ENCODE measurements at regions not wholly inside any gene's neighbourhood (a gene's known extent, or its start where the extent isn't known, plus 50 kb on each side); places are given as distances from the start of the nearest gene placed in this dataset.

- no peak for TF ChIP-seq NFKBIZ (CRISPR knock-in tag; IDR thresholded peaks at IDR 0.05)
- TF ChIP-seq CCAR2 (optimal IDR thresholded peaks at IDR 0.05; ENCODE audit: low read depth, low read length) = no peak
- no peak for TF ChIP-seq SP5 (CRISPR knock-in tag; IDR thresholded peaks at IDR 0.05; ENCODE audit: borderline replicate concordance, low read depth)
- TF ChIP-seq ZBTB7B (CRISPR knock-in tag; IDR thresholded peaks at IDR 0.05) = no peak
- TF ChIP-seq NONO (IDR thresholded peaks at IDR 0.05) = no peak
- no peak for TF ChIP-seq NONO (CRISPR knock-in tag; conservative IDR thresholded peaks at IDR 0.05)
- no peak for TF ChIP-seq SP140L (CRISPR knock-in tag; IDR thresholded peaks at IDR 0.05; ENCODE audit: borderline replicate concordance)
- TF ChIP-seq MLLT10 (CRISPR knock-in tag; IDR thresholded peaks at IDR 0.05) = no peak
- no peak for TF ChIP-seq ESRRA (CRISPR knock-in tag; IDR thresholded peaks at IDR 0.05; ENCODE audit: low read depth)
- no peak for TF ChIP-seq HHEX (CRISPR knock-in tag; IDR thresholded peaks at IDR 0.05)
- no peak for TF ChIP-seq DR1 (CRISPR knock-in tag; IDR thresholded peaks at IDR 0.05)
- TF ChIP-seq ZBTB8A (CRISPR knock-in tag; IDR thresholded peaks at IDR 0.05; ENCODE audit: borderline replicate concordance, low read depth) = no peak
- TF ChIP-seq ZFP1 (CRISPR knock-in tag; IDR thresholded peaks at IDR 0.05) = no peak
- TF ChIP-seq LCORL (IDR thresholded peaks at IDR 0.05) = no peak
- no peak for TF ChIP-seq LCORL (CRISPR knock-in tag; IDR thresholded peaks at IDR 0.05)
- TF ChIP-seq EP300 (IDR thresholded peaks at IDR 0.05; ENCODE audit: low read depth in 2 of 2, low read length in 2 of 2) = no peak
- no peak for TF ChIP-seq EP300 (CRISPR knock-in tag; IDR thresholded peaks at IDR 0.05; ENCODE audit: borderline replicate concordance)
- no peak for TF ChIP-seq HNRNPUL1 (IDR thresholded peaks at IDR 0.05; ENCODE audit: low read depth, low read length)
- TF ChIP-seq ADNP (CRISPR knock-in tag; IDR thresholded peaks at IDR 0.05) = no peak
Measured at GRCh38 chr1:80113168-80114038, 1106.9 kb upstream of the ADGRL4 start.

More at GRCh38 chr1:80113168-80114038, 1106.9 kb upstream of the ADGRL4 start:
- ATAC-seq (no peak), FAIRE-seq (no peak), DNase-seq (ENCODE audit: low spot score) (no peak)
- no peak overlapping the region for H3K4me3 ChIP-seq (replicated peaks in 1 of 3; ENCODE audit: insufficient read depth in 1 of 3, low read depth in 2 of 3, low read length in 3 of 3)
- peaks cover 87% of the 10 kb centered on the region for H3K9me3 ChIP-seq (ENCODE audit: low read length)
- no peaks in the 10 kb centered on the region for H3K27me3 ChIP-seq (ENCODE audit: control insufficient read depth in 1 of 2, insufficient read depth in 2 of 2, low read length in 2 of 2)
- no peaks in the 10 kb centered on the region for H3K79me2 ChIP-seq (ENCODE audit: insufficient read depth, low read length)
- H3K4me2 ChIP-seq (ENCODE audit: low read depth, low read length) = no peak overlapping the region
- intact Hi-C loops (cut with micrococcal nuclease; ENCODE audit: unreplicated experiment) (no loop called here), in situ Hi-C loops (cut with HindIII; ENCODE audit: extremely low pct_ligation_motif_present, low pct_unique_long_range_greater_than_20kb) (no loop called here)
- no peaks in the 10 kb centered on the region for H3K4me1 ChIP-seq (ENCODE audit: insufficient read depth, low read length)
- POLR2A ChIA-PET = no interaction called here
- no peaks in the 10 kb centered on the region for H3K36me3 ChIP-seq (replicated peaks in 1 of 2; ENCODE audit: control insufficient read depth in 1 of 2, insufficient read depth in 2 of 2, low read length in 2 of 2)
- H2AFZ ChIP-seq (ENCODE audit: low read length) = no peak overlapping the region
- no peaks in the 10 kb centered on the region for H4K20me1 ChIP-seq (ENCODE audit: insufficient read depth, low read length)
- CTCF ChIA-PET (ENCODE audit: low intra/inter-chr PET ratio, low total read pairs) = no interaction called here
- WGBS (ENCODE audit: low lambda C conversion rate) = 34% methylated on average over 3 of the region's 3 CpGs
- H3K9ac ChIP-seq (ENCODE audit: insufficient read depth, low read depth, low read length) = no peak overlapping the region
- H3K27ac ChIP-seq (ENCODE audit: extremely low read length, insufficient read depth, low read length) = no peak overlapping the region
- no TSS peak for BruUV-seq (replicated peaks)

All from HepG2 (cell line).